ENCODE measurements at regions not wholly inside any gene's neighbourhood (a gene's known extent, or its start where the extent isn't known, plus 50 kb on each side); places are given as distances from the start of the nearest gene placed in this dataset.

GRCh38 chr13:53321296-53321801 is 292.7 kb downstream of the OLFM4 start:
- Mint-ChIP-seq H3K4me1 (no peaks in the 10 kb centered on the region), H3K36me3 (no peaks in the 10 kb centered on the region), H3K27me3 (ENCODE audit: low read depth in 3 of 3) (no peaks in the 10 kb centered on the region), H3K9me3 (peaks cover 0 to 2% (median 0%) of the 10 kb centered on the region in 7 donors), H3K4me3 (no peak overlapping the region), H3K27ac (no peak overlapping the region)
- no peaks in the 10 kb centered on the region for H3K36me3 ChIP-seq (replicated peaks in 1 of 2; ENCODE audit: control insufficient read depth in 1 of 2, insufficient read depth in 2 of 2, low read length in 2 of 2)
- no peak for TF ChIP-seq CTCF (IDR thresholded peaks at IDR 0.05)
- no peak overlapping the region for H3K27ac ChIP-seq (ENCODE audit: low read depth in 1 of 2, low read length in 2 of 2)
- no peak overlapping the region for H2AFZ ChIP-seq (ENCODE audit: insufficient read depth, low read depth, low read length, poor library complexity, severe bottlenecking)
- H4K20me1 ChIP-seq (ENCODE audit: insufficient read depth, low read length), result no peaks in the 10 kb centered on the region
- intact Hi-C loops (cut with micrococcal nuclease), result no loop called here
- no peak overlapping the region for H3K4me3 ChIP-seq (replicated peaks in 1 of 3; ENCODE audit: low read depth in 2 of 3, low read length in 3 of 3)
- H3K9me3 ChIP-seq (replicated peaks in 1 of 2; ENCODE audit: control insufficient read depth in 1 of 2, insufficient read depth in 1 of 2, low read length in 2 of 2), result no peaks in the 10 kb centered on the region
- DNase-seq, result no peak
- H3K4me1 ChIP-seq (ENCODE audit: control insufficient read depth in 1 of 2, insufficient read depth in 2 of 2, low read length in 2 of 2), result no peaks in the 10 kb centered on the region
- H3K79me2 ChIP-seq (ENCODE audit: insufficient read depth, low read length), result no peaks in the 10 kb centered on the region
- no peaks in the 10 kb centered on the region for H3K27me3 ChIP-seq (ENCODE audit: control insufficient read depth in 2 of 2, insufficient read depth in 2 of 2, low read length in 2 of 2)
- no peak overlapping the region for H3K4me2 ChIP-seq (replicated peaks; ENCODE audit: extremely low read depth, low read length, poor library complexity, severe bottlenecking)
- no peak overlapping the region for H3K9ac ChIP-seq (ENCODE audit: insufficient read depth, low read length, poor library complexity, severe bottlenecking)
- WGBS (ENCODE audit: insufficient coverage), result 89% methylated on average over 1 of the region's 2 CpGs

GRCh38 chr13:53324656-53325055 is 296.0 kb downstream of the OLFM4 start:
- H3K27me3 Mint-ChIP-seq (ENCODE audit: low read depth in 3 of 3), result no peaks in the 10 kb centered on the region
- H3K27ac Mint-ChIP-seq, result no peak overlapping the region
- no CpG with 5 or more reads among the region's 2 CpGs for WGBS (ENCODE audit: insufficient coverage)
- no peaks in the 10 kb centered on the region for H3K27me3 ChIP-seq (ENCODE audit: control insufficient read depth in 2 of 2, insufficient read depth in 2 of 2, low read length in 2 of 2)
- DNase-seq, result no peak
- H3K4me3 Mint-ChIP-seq, result no peak overlapping the region
- H3K4me3 ChIP-seq (replicated peaks in 1 of 3; ENCODE audit: low read depth in 2 of 3, low read length in 3 of 3), result no peak overlapping the region
- H3K4me1 Mint-ChIP-seq, result no peaks in the 10 kb centered on the region
- H3K9ac ChIP-seq (ENCODE audit: insufficient read depth, low read length, poor library complexity, severe bottlenecking), result no peak overlapping the region
- H3K27ac ChIP-seq (ENCODE audit: low read depth in 1 of 2, low read length in 2 of 2), result no peak overlapping the region
- no peaks in the 10 kb centered on the region for H3K4me1 ChIP-seq (ENCODE audit: control insufficient read depth in 1 of 2, insufficient read depth in 2 of 2, low read length in 2 of 2)
- no peaks in the 10 kb centered on the region for H3K79me2 ChIP-seq (ENCODE audit: insufficient read depth, low read length)
- H2AFZ ChIP-seq (ENCODE audit: insufficient read depth, low read depth, low read length, poor library complexity, severe bottlenecking), result no peak overlapping the region
- no peaks in the 10 kb centered on the region for H3K9me3 ChIP-seq (replicated peaks in 1 of 2; ENCODE audit: control insufficient read depth in 1 of 2, insufficient read depth in 1 of 2, low read length in 2 of 2)
- no peaks in the 10 kb centered on the region for H3K36me3 ChIP-seq (replicated peaks in 1 of 2; ENCODE audit: control insufficient read depth in 1 of 2, insufficient read depth in 2 of 2, low read length in 2 of 2)
- no peak for TF ChIP-seq CTCF (IDR thresholded peaks at IDR 0.05)
- H4K20me1 ChIP-seq (ENCODE audit: insufficient read depth, low read length), result no peaks in the 10 kb centered on the region
- intact Hi-C loops (cut with micrococcal nuclease), result no loop called here
- H3K36me3 Mint-ChIP-seq, result no peaks in the 10 kb centered on the region
- peaks cover 0 to 2% (median 0%) of the 10 kb centered on the region in 7 donors for H3K9me3 Mint-ChIP-seq
- H3K4me2 ChIP-seq (replicated peaks; ENCODE audit: extremely low read depth, low read length, poor library complexity, severe bottlenecking), result no peak overlapping the region
